Left lung (tissue), 4 donors: ENCODE measurements at regions not wholly inside any gene's neighbourhood (a gene's known extent, or its start where the extent isn't known, plus 50 kb on each side); places are given as distances from the start of the nearest gene placed in this dataset.

Source experiments
- ATAC-seq: fragments of 200-7000 bp; cut with Tn5 transposase; one replicate; pipeline ENCODE4 v1.9.1; 2020; ENCODE audit warnings: moderate library complexity
- DNase-seq, 4 donors: peaks; one replicate each; pipeline ENCODE4 v3.0.0-alpha.2; 2013 to 2020
- H3K27ac ChIP-seq, 2 donors: fragments of 200-600 bp; sonication (generic) in 1 of 2; one replicate each; pipeline versions ENCODE4 v1.5.0 to v1.8.0; 2020 to 2021
- H3K27me3 ChIP-seq, 2 donors: fragments of 200-600 bp; sonication (generic) in 1 of 2; one replicate each; pipeline versions ENCODE4 v1.5.0 to v1.8.0; 2020 to 2021
- H3K36me3 ChIP-seq, 2 donors: fragments of 200-600 bp; sonication (generic) in 1 of 2; one replicate each; pipeline versions ENCODE4 v1.5.0 to v1.8.0; 2020 to 2021
- H3K4me1 ChIP-seq, 2 donors: fragments of 200-600 bp; one replicate each; pipeline ENCODE4 v1.8.0; 2021
- H3K4me3 ChIP-seq, 2 donors: fragments of 200-600 bp; sonication (generic) in 1 of 2; one replicate each; pipeline versions ENCODE4 v1.5.0 to v1.8.0; 2020 to 2021; ENCODE audit warnings: mild to moderate bottlenecking in 1 of 2
- H3K9me3 ChIP-seq, 2 donors: fragments of 200-600 bp; sonication (generic) in 1 of 2; one replicate each; pipeline versions ENCODE4 v1.5.0 to v1.8.0; 2020 to 2021
- CTCF ChIP-seq, 2 donors: fragments of 200-600 bp; sonication (generic) in 1 of 2; IDR thresholded peaks; one replicate each; pipeline versions ENCODE4 v1.5.0 to v1.8.0; 2021; ENCODE audit warnings: antibody characterized with exemption in 2 of 2
- intact Hi-C, 2 donors: fragments of 100-400 bp; cut with DNase I; formaldehyde crosslinking; loops; one replicate each; pipeline versions ENCODE4 v1.11.2 to v1.14.2; 2022
- donor health status: DM: no; HTN: yes; CAD: no.
- donor health status: DM: no; HTN: no; CAD: no.

DNA sequence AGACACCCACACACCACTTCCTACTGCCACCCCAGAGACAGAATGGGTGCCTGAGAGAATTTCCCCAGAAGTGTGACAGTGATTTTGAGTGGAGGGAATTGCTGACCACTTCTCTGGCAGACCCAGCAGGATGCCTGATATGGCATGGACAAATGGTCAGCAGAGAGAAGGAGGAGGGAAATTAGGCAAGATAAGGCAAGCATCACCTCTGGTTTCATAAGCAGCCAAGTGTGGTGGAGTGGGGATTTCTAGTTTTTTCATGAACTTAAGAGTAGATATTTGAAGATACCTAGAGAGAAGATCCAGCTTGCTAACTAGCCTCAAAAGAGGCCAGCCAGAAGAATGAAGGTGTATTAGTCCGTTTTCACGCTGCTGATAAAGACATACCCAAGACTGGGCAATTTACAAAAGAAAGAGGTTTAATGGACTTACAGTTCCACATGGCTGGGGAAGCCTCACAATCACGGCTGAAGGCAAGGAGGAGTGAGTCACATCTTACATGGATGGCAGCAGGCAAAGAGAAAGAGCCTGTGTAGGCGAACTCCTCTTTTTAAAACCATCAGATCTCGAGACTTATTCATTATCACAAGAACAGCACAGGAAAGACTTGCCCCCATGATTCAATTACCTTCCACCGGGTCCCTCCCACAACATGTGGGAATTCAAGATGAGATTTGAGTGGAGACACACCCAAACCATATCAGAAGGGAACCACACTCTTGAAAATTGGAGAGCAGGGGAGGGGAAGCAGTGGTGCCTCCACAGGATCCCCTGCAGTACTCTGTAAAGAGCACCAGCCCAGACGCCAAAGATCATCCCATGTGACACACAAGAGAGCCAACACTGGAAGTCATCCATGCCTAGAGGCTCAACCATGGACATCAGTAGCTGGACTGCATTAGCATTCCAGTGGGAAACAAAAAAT is 64.2 kb downstream of the RBM43 start:
- no peak for TF ChIP-seq CTCF (IDR thresholded peaks at IDR 0.05)
- no peaks in the 10 kb centered on the region for H3K4me1 ChIP-seq
- DNase-seq (no peak), ATAC-seq (no peak)
- no peak overlapping the region for H3K27ac ChIP-seq
- no peak overlapping the region for H3K4me3 ChIP-seq
- H3K27me3 ChIP-seq = no peaks in the 10 kb centered on the region
- no peaks in the 10 kb centered on the region for H3K9me3 ChIP-seq
- H3K36me3 ChIP-seq = no peaks in the 10 kb centered on the region
- intact Hi-C loops = no loop called here

GRCh38 chr2:151193576-151193975 is 68.1 kb downstream of the RBM43 start:
- ATAC-seq (no peak), DNase-seq (no peak)
- Histone ChIP-seq H3K9me3 (no peaks in the 10 kb centered on the region), H3K4me3 (no peak overlapping the region), H3K27ac (no peak overlapping the region), H3K27me3 (no peaks in the 10 kb centered on the region), H3K36me3 (no peaks in the 10 kb centered on the region), H3K4me1 (no peaks in the 10 kb centered on the region)
- intact Hi-C loops = no loop called here
- TF ChIP-seq CTCF (IDR thresholded peaks at IDR 0.05) = no peak

GRCh38 chr2:151192681-151193080 is 69.0 kb downstream of the RBM43 start:
- intact Hi-C loops = no loop called here
- Histone ChIP-seq H3K27me3 (no peaks in the 10 kb centered on the region), H3K4me1 (no peaks in the 10 kb centered on the region), H3K36me3 (no peaks in the 10 kb centered on the region), H3K4me3 (no peak overlapping the region), H3K27ac (no peak overlapping the region), H3K9me3 (no peaks in the 10 kb centered on the region)
- DNase-seq (no peak), ATAC-seq (no peak)
- no peak for TF ChIP-seq CTCF (IDR thresholded peaks at IDR 0.05)

DNA sequence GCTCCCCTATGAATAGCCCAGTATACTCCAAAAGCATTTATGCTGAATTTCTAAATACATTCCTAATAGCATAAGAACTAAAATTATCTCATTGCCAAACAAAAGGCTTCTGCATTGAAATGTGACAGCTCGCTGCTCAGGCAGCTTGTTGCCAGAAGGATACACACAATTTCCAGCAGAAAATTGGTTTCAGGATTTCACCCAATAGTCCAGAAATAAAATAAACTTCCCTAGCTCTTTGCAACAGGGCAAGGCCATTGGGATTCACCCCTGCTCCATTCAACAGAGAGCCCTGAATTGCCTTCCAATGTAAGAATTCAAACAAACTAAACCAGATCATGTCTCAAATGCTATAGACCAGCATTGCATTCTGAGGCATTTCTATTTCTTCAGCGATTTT is 70.7 kb downstream of the RBM43 start:
- TF ChIP-seq CTCF (IDR thresholded peaks at IDR 0.05) = no peak
- Histone ChIP-seq H3K4me3 (no peak overlapping the region), H3K27me3 (no peaks in the 10 kb centered on the region), H3K36me3 (no peaks in the 10 kb centered on the region), H3K27ac (no peak overlapping the region), H3K4me1 (no peaks in the 10 kb centered on the region), H3K9me3 (no peaks in the 10 kb centered on the region)
- ATAC-seq (no peak), DNase-seq (peak in 1 of 4 donors; percentile 10)
- intact Hi-C loops = no loop called here

- H3K27ac ChIP-seq = no peak overlapping the region
- no peaks in the 10 kb centered on the region for H3K36me3 ChIP-seq
- H3K27me3 ChIP-seq = no peaks in the 10 kb centered on the region
- no peak overlapping the region for H3K4me3 ChIP-seq
- no peaks in the 10 kb centered on the region for H3K4me1 ChIP-seq
- DNase-seq = no peak
- ATAC-seq = no peak
- intact Hi-C loops = no loop called here
- no peaks in the 10 kb centered on the region for H3K9me3 ChIP-seq
- no peak for TF ChIP-seq CTCF (IDR thresholded peaks at IDR 0.05)
These were observed 72.5 kb downstream of the RBM43 start for GRCh38 chr2:151189125-151189524.
